HCEC 1CT (cell line): ENCODE measurements at regions not wholly inside any gene's neighbourhood (a gene's known extent, or its start where the extent isn't known, plus 50 kb on each side); places are given as distances from the start of the nearest gene placed in this dataset.
"Not testable (repeated sequence)": the region's sequence is repeated elsewhere in the genome, so short reads cannot be mapped to it uniquely, and the experiment has no call there.

Experiments
- DNase-seq: peaks from one replicate; pipeline ENCODE4 v3.0.0-alpha.2; 2017

- DNase-seq: no peak
These were observed 261.7 kb downstream of the PLOD2 start for GRCh38 chr3:145899241-145899640.

GRCh38 chr3:145900056-145900829, 260.7 kb downstream of the PLOD2 start:
- no peak for DNase-seq

GRCh38 chr3:145902166-145902565, 258.8 kb downstream of the PLOD2 start:
- DNase-seq: no peak

GRCh38 chr3:145903472-145904013, 257.4 kb downstream of the PLOD2 start:
- DNase-seq: no peak

- DNase-seq: no peak
These were observed 256.8 kb downstream of the PLOD2 start for GRCh38 chr3:145904138-145904537.

- DNase-seq: no peak
These were observed 254.7 kb downstream of the PLOD2 start for GRCh38 chr3:145906301-145906700.

GRCh38 chr3:145906755-145907154, 254.2 kb downstream of the PLOD2 start:
- no peak for DNase-seq

GRCh38 chr3:145911016-145911415, 250.0 kb downstream of the PLOD2 start:
- DNase-seq: peak; percentile 49

GRCh38 chr3:145915787-145916186, 245.2 kb downstream of the PLOD2 start:
- no peak for DNase-seq

- not testable (repeated sequence) for DNase-seq
These were observed 233.2 kb downstream of the PLOD2 start for GRCh38 chr3:145927736-145928135.

GRCh38 chr3:145936971-145937370, 224.0 kb downstream of the PLOD2 start:
- DNase-seq: peak; percentile 87

- no peak for DNase-seq
These were observed 221.6 kb downstream of the PLOD2 start for GRCh38 chr3:145939431-145939830.

GRCh38 chr3:145942052-145942451, 218.9 kb downstream of the PLOD2 start:
- peak; percentile 35 for DNase-seq

GRCh38 chr3:145943952-145944351, 217.0 kb downstream of the PLOD2 start:
- no peak for DNase-seq

GRCh38 chr3:145951441-145951840, 209.5 kb downstream of the PLOD2 start:
- no peak for DNase-seq

GRCh38 chr3:145952536-145952935, 208.4 kb downstream of the PLOD2 start:
- peak; percentile 96 for DNase-seq

- peak; percentile 41 for DNase-seq
These were observed 207.7 kb downstream of the PLOD2 start for GRCh38 chr3:145953316-145953715.

GRCh38 chr3:145959457-145960088, 201.4 kb downstream of the PLOD2 start:
- DNase-seq: no peak

GRCh38 chr3:145963111-145963510, 197.9 kb downstream of the PLOD2 start:
- DNase-seq: no peak

- DNase-seq: no peak
These were observed 193.9 kb downstream of the PLOD2 start for GRCh38 chr3:145967043-145967442.

- no peak for DNase-seq
These were observed 189.8 kb downstream of the PLOD2 start for GRCh38 chr3:145971186-145971585.

- DNase-seq: no peak
These were observed 188.1 kb downstream of the PLOD2 start for GRCh38 chr3:145972851-145973250.

- no peak for DNase-seq
These were observed 179.9 kb downstream of the PLOD2 start for GRCh38 chr3:145981056-145981455.

- DNase-seq: no peak
These were observed 177.9 kb downstream of the PLOD2 start for GRCh38 chr3:145983101-145983500.
